Natural killer cell (primary cell): ENCODE measurements at regions not wholly inside any gene's neighbourhood (a gene's known extent, or its start where the extent isn't known, plus 50 kb on each side); places are given as distances from the start of the nearest gene placed in this dataset.

ENCODE experiments used
- ATAC-seq, 3 donors: fragments of 150-1000 bp in 2 of 3; fragments of 200-7000 bp in 1 of 3; cut with Tn5 transposase; 1 replicate in 1 of 3; 2 replicates in 2 of 3; pipeline ENCODE4 v1.10.0; 2021; ENCODE audit warnings: mild to moderate bottlenecking in 2 of 3, moderate library complexity in 2 of 3
- DNase-seq, 2 donors: peaks; one replicate each; pipeline versions ENCODE4 v3.0.0 to v3.0.0-alpha.2; 2013 to 2021; ENCODE audit warnings: mixed read lengths in 1 of 2
- H3K27ac ChIP-seq: one replicate; pipeline ENCODE4 v1.5.1; 2013; ENCODE audit warnings: mild to moderate bottlenecking, low read length
- H3K27me3 ChIP-seq: one replicate; pipeline ENCODE4 v1.6.1; 2013; ENCODE audit warnings: low read length; ENCODE audit not compliant: control insufficient read depth, insufficient read depth
- H3K36me3 ChIP-seq: one replicate; pipeline ENCODE4 v1.6.1; 2013; ENCODE audit warnings: low read length; ENCODE audit not compliant: control insufficient read depth, insufficient read depth
- H3K4me1 ChIP-seq: one replicate; pipeline ENCODE4 v1.6.1; 2013; ENCODE audit warnings: low read length; ENCODE audit not compliant: control insufficient read depth, insufficient read depth
- H3K4me3 ChIP-seq: one replicate; pipeline ENCODE4 v1.5.1; 2013; ENCODE audit warnings: low read length
- H3K9me3 ChIP-seq: one replicate; pipeline ENCODE4 v1.6.1; 2013; ENCODE audit warnings: low read length; ENCODE audit not compliant: control insufficient read depth, insufficient read depth
- H3K27ac Mint-ChIP-seq, 2 donors: one replicate each; pipeline ENCODE4 v1.8.0; 2022; ENCODE audit warnings: mild to moderate bottlenecking in 2 of 2, mixed read lengths in 2 of 2, moderate library complexity in 1 of 2
- H3K27me3 Mint-ChIP-seq, 2 donors: one replicate each; pipeline ENCODE4 v1.8.0; 2022; ENCODE audit warnings: low read depth in 2 of 2, mixed read lengths in 2 of 2
- H3K36me3 Mint-ChIP-seq: one replicate; pipeline ENCODE4 v1.8.0; 2022; ENCODE audit warnings: mixed read lengths
- H3K4me1 Mint-ChIP-seq, 2 donors: one replicate each; pipeline ENCODE4 v1.8.0; 2022; ENCODE audit warnings: mixed read lengths in 2 of 2
- H3K4me3 Mint-ChIP-seq: one replicate; pipeline ENCODE4 v1.8.0; 2022; ENCODE audit warnings: mild to moderate bottlenecking, moderate library complexity, mixed read lengths
- H3K9me3 Mint-ChIP-seq, 2 donors: one replicate each; pipeline ENCODE4 v1.8.0; 2022; ENCODE audit warnings: mixed read lengths in 2 of 2
- WGBS: methylation state at CpG from one replicate; pipeline ENCODE4 v1.1.7; 2013; ENCODE audit warnings: missing lambda C conversion rate; ENCODE audit not compliant: insufficient coverage; 5-methylcytosine and 5-hydroxymethylcytosine counted together
- intact Hi-C: fragments of 100-400 bp; cut with micrococcal nuclease; formaldehyde crosslinking; loops from one replicate; pipeline ENCODE4 v1.14.2; 2022
- TF ChIP-seq, protein P1 (sequence below): fragments of 200-600 bp; IDR thresholded peaks from one replicate; pipeline ENCODE4 v1.8.0; 2022; ENCODE audit warnings: antibody characterized with exemption

DNA sequence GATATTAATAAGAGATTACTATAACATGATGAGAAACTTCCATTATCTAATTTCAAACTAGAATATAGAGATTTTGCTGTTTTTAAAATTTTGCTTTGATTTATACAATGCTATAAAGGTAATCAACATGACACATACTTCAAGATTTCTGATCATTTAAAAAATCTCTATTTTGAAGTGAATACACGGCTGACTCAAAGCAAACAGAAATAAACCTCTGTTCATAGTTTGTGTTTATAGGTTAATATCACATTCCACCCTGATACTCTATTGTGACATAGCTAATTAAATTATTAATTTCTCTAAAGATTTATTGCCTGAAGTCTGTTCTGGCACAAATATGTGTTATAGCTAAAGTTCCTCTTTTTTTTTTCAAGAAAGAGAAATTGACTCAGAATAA is 349.2 kb downstream of the TLL1 start:
- TF ChIP-seq, protein P1, sequence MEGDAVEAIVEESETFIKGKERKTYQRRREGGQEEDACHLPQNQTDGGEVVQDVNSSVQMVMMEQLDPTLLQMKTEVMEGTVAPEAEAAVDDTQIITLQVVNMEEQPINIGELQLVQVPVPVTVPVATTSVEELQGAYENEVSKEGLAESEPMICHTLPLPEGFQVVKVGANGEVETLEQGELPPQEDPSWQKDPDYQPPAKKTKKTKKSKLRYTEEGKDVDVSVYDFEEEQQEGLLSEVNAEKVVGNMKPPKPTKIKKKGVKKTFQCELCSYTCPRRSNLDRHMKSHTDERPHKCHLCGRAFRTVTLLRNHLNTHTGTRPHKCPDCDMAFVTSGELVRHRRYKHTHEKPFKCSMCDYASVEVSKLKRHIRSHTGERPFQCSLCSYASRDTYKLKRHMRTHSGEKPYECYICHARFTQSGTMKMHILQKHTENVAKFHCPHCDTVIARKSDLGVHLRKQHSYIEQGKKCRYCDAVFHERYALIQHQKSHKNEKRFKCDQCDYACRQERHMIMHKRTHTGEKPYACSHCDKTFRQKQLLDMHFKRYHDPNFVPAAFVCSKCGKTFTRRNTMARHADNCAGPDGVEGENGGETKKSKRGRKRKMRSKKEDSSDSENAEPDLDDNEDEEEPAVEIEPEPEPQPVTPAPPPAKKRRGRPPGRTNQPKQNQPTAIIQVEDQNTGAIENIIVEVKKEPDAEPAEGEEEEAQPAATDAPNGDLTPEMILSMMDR, result no peak
- H3K27me3 Mint-ChIP-seq, result no peaks in the 10 kb centered on the region
- ATAC-seq (no peak), DNase-seq (no peak)
- no peaks in the 10 kb centered on the region for H3K4me1 ChIP-seq
- no peak overlapping the region for H3K4me3 Mint-ChIP-seq
- no peak overlapping the region for H3K4me3 ChIP-seq
- peaks cover 6 to 15% of the 10 kb centered on the region in 2 donors for H3K9me3 Mint-ChIP-seq
- intact Hi-C loops, result no loop called here
- peaks cover under 1% of the 10 kb centered on the region for H3K9me3 ChIP-seq
- H3K36me3 Mint-ChIP-seq, result no peaks in the 10 kb centered on the region
- no peak overlapping the region for H3K27ac Mint-ChIP-seq
- WGBS, result no CpG with 5 or more reads among the region's 1 CpG
- no peaks in the 10 kb centered on the region for H3K4me1 Mint-ChIP-seq
- H3K27ac ChIP-seq, result no peak overlapping the region
- H3K27me3 ChIP-seq, result no peaks in the 10 kb centered on the region
- no peaks in the 10 kb centered on the region for H3K36me3 ChIP-seq

DNA sequence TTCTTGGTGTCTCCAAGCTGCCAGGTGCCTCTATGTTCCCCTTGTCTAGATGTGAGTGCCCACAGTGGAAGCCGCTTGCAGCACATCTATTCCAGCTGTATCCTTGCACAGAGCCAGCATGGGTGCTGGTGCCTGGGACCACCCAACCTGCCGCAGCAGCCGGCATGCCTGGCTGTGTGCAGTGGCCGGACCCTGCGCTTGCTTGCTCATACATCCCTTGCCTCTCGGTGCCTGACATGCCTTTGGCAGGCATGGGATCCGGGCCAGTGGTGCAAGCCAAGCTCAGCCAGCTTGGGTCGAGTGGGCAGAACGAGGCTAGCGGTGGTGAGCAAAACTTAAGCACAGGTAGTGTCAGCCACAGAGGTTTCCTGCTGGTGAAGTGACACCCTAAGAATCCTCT is 355.1 kb downstream of the TLL1 start:
- Histone ChIP-seq H3K27me3 (no peaks in the 10 kb centered on the region), H3K27ac (no peak overlapping the region), H3K9me3 (peaks cover 4% of the 10 kb centered on the region), H3K4me1 (no peaks in the 10 kb centered on the region), H3K4me3 (no peak overlapping the region), H3K36me3 (no peaks in the 10 kb centered on the region)
- TF ChIP-seq, protein P1, result no peak
- H3K27me3 Mint-ChIP-seq, result no peaks in the 10 kb centered on the region
- peaks cover 6 to 8% of the 10 kb centered on the region in 2 donors for H3K9me3 Mint-ChIP-seq
- no peak overlapping the region for H3K4me3 Mint-ChIP-seq
- H3K27ac Mint-ChIP-seq, result no peak overlapping the region
- DNase-seq, result no peak
- intact Hi-C loops, result no loop called here
- 92% methylated on average over 10 of the region's 10 CpGs for WGBS
- no peak for ATAC-seq
- no peaks in the 10 kb centered on the region for H3K36me3 Mint-ChIP-seq
- no peaks in the 10 kb centered on the region for H3K4me1 Mint-ChIP-seq

- no peak for ATAC-seq
- Histone ChIP-seq H3K4me3 (no peak overlapping the region), H3K9me3 (peaks cover 4% of the 10 kb centered on the region), H3K27me3 (no peaks in the 10 kb centered on the region), H3K27ac (no peak overlapping the region), H3K4me1 (no peaks in the 10 kb centered on the region), H3K36me3 (no peaks in the 10 kb centered on the region)
- no peak for DNase-seq
- no peaks in the 10 kb centered on the region for H3K27me3 Mint-ChIP-seq
- no peak overlapping the region for H3K4me3 Mint-ChIP-seq
- no peaks in the 10 kb centered on the region for H3K4me1 Mint-ChIP-seq
- TF ChIP-seq, protein P1, result no peak
- peaks cover 11 to 13% of the 10 kb centered on the region in 2 donors for H3K9me3 Mint-ChIP-seq
- H3K27ac Mint-ChIP-seq, result no peak overlapping the region
- intact Hi-C loops, result no loop called here
- no peaks in the 10 kb centered on the region for H3K36me3 Mint-ChIP-seq
- 82% methylated on average over 1 of the region's 1 CpG for WGBS
Observed at GRCh38 chr4:166229799-166230198, 356.8 kb downstream of the TLL1 start.

DNA sequence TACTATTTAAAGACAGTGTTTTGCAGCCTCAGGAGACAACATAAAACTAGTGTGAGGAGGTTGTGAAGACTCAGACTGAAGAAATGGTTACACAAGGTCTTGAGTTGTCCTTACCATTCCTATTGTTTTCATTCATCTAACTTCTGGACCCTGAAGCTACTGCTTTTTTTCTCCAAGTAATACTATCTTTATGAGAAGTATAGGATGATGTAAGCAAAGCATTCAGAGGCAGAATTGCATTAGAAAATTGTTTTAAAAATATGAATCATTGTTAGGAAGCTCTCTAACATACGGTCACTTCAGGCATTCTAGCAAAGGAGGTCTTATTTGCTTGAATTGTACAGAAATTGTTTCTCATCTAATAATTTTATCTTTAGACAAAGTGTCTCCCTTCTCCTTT is 357.8 kb downstream of the TLL1 start:
- no peaks in the 10 kb centered on the region for H3K36me3 ChIP-seq
- 100% methylated on average over 1 of the region's 1 CpG for WGBS

More for the DNA sequence above, 357.8 kb downstream of the TLL1 start:
- Histone ChIP-seq H3K4me1 (no peaks in the 10 kb centered on the region), H3K4me3 (no peak overlapping the region), H3K27ac (no peak overlapping the region), H3K9me3 (peaks cover 4% of the 10 kb centered on the region), H3K27me3 (no peaks in the 10 kb centered on the region)
- TF ChIP-seq, protein P1, result no peak
- ATAC-seq (no peak), DNase-seq (no peak)
- Mint-ChIP-seq H3K27me3 (no peaks in the 10 kb centered on the region), H3K4me1 (no peaks in the 10 kb centered on the region), H3K9me3 (peaks cover 3 to 9% of the 10 kb centered on the region in 2 donors), H3K36me3 (no peaks in the 10 kb centered on the region), H3K27ac (no peak overlapping the region), H3K4me3 (no peak overlapping the region)
- intact Hi-C loops, result no loop called here
